NCI-H446 treated with DMSO at 0.1 percent for 48 hours (cell line): ENCODE measurements at regions not wholly inside any gene's neighbourhood (a gene's known extent, or its start where the extent isn't known, plus 50 kb on each side); places are given as distances from the start of the nearest gene placed in this dataset.

Experiments used
- DNase-seq: peaks from one replicate; lab custom pipeline; 2025; lab: John Stamatoyannopoulos, UW

GRCh38 chr7:12518920-12519681 is 51.4 kb upstream of the SCIN start:
- DNase-seq, result peak; percentile 5

DNA sequence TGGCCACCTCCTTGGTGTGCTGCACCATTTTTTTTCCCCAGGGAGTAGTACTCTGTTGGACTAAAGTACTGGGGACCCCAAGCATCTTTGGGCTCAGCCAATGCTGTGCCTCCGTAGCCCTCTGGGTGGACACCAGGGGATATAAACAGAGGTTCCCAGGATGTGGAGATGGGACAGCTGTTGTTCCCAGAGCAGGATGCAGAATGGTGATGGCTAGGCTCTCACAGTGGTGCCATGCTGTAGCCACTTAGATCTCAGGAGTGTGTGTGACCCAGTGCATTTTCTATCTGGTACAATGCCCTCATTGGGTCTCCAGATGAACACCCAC is 50.9 kb upstream of the SCIN start:
- DNase-seq, result no peak
